H1 (cell line): ENCODE measurements at regions not wholly inside any gene's neighbourhood (a gene's known extent, or its start where the extent isn't known, plus 50 kb on each side); places are given as distances from the start of the nearest gene placed in this dataset.

ENCODE experiments used
- CTCF ChIA-PET: fragments of 300-600 bp; sonication (Branson Sonifier 250); formaldehyde crosslinking; loops from one replicate; lab custom pipeline; 2021; ENCODE audit not compliant: partially characterized antibody; lab: Charles Lee
- POLR2A ChIA-PET: fragments of 300-600 bp; sonication (Branson Sonifier 250); formaldehyde crosslinking; loops from one replicate; lab custom pipeline; 2021; ENCODE audit warnings: inconsistent platforms; ENCODE audit not compliant: partially characterized antibody; lab: Charles Lee
- DNase-seq, 2 experiments: peaks; one replicate each; pipeline versions ENCODE4 v3.0.0 to v3.0.0-alpha.2; 2010 to 2022; ENCODE audit warnings: low spot score in 2 of 2, low read depth in 1 of 2, mixed read lengths in 1 of 2
- FAIRE-seq: peaks from 2 replicates; lab custom pipeline; 2011; peaks lifted over from hg19 to GRCh38; lab: Jason Lieb, UNC
- H2AFZ ChIP-seq: 2 replicates; pipeline ENCODE4 v1.8.1; 2012; ENCODE audit warnings: low read length, inconsistent platforms
- H2AK5ac ChIP-seq: 2 replicates; pipeline ENCODE4 v1.6.1; 2013; ENCODE audit warnings: low read depth, low read length
- H2BK120ac ChIP-seq: replicated peaks from 2 replicates; pipeline ENCODE3; 2013; ENCODE audit warnings: low read depth, low read length, inconsistent platforms
- H2BK12ac ChIP-seq: 2 replicates; pipeline ENCODE4 v1.6.1; 2013; ENCODE audit warnings: low read depth, low read length
- H2BK15ac ChIP-seq: 2 replicates; pipeline ENCODE4 v1.6.1; 2013; ENCODE audit warnings: low read length
- H2BK20ac ChIP-seq: 2 replicates; pipeline ENCODE4 v1.6.1; 2013; ENCODE audit warnings: low read length
- H2BK5ac ChIP-seq: 2 replicates; pipeline ENCODE4 v1.6.1; 2013; ENCODE audit warnings: low read depth, low read length
- H3K14ac ChIP-seq: 2 replicates; pipeline ENCODE4 v1.6.1; 2013; ENCODE audit warnings: inconsistent platforms; ENCODE audit not compliant: insufficient read length
- H3K18ac ChIP-seq: 2 replicates; pipeline ENCODE4 v1.6.1; 2013; ENCODE audit warnings: low read length; ENCODE audit errors: extremely low read depth
- H3K23ac ChIP-seq: 2 replicates; pipeline ENCODE4 v1.6.1; 2013; ENCODE audit warnings: inconsistent platforms; ENCODE audit not compliant: insufficient read length
- H3K23me2 ChIP-seq: 2 replicates; pipeline ENCODE4 v1.6.1; 2013; ENCODE audit warnings: low read depth, low read length
- H3K27ac ChIP-seq: 2 replicates; pipeline ENCODE4 v1.6.1; 2011; ENCODE audit warnings: low read depth, low read length, inconsistent platforms
- H3K27me3 ChIP-seq, 4 experiments: replicated peaks in 1 of 4; 1 replicate in 1 of 4; 2 replicates in 3 of 4; pipeline versions ENCODE4 v1.6.1 to v1.8.1; 2011 to 2013; ENCODE audit warnings: low read length in 3 of 4, mild to moderate bottlenecking in 3 of 4, inconsistent platforms in 2 of 4, mixed read lengths in 2 of 4, moderate library complexity in 1 of 4; ENCODE audit not compliant: control insufficient read depth in 3 of 4, insufficient read depth in 3 of 4; ENCODE audit errors: extremely low read depth in 1 of 4
- H3K36me3 ChIP-seq, 4 experiments: 2 replicates each; pipeline versions ENCODE4 v1.6.1 to v1.8.1; 2011 to 2013; ENCODE audit warnings: mild to moderate bottlenecking in 4 of 4, low read length in 3 of 4, moderate library complexity in 2 of 4, control low read depth in 1 of 4, inconsistent platforms in 1 of 4; ENCODE audit not compliant: insufficient read depth in 4 of 4, control insufficient read depth in 2 of 4
- H3K4ac ChIP-seq: replicated peaks from 2 replicates; pipeline ENCODE3; 2013; ENCODE audit warnings: low read length, low read depth, mixed read lengths, inconsistent platforms; ENCODE audit not compliant: insufficient read length
- H3K4me1 ChIP-seq, 4 experiments: replicated peaks in 1 of 4; 1 replicate in 1 of 4; 2 replicates in 3 of 4; pipeline versions ENCODE4 v1.6.1 to v1.8.1; 2011 to 2013; ENCODE audit warnings: low read length in 3 of 4, inconsistent platforms in 2 of 4, mixed read lengths in 1 of 4; ENCODE audit not compliant: insufficient read depth in 4 of 4, control insufficient read depth in 3 of 4
- H3K4me2 ChIP-seq, 2 experiments: 2 replicates each; pipeline versions ENCODE4 v1.6.1 to v1.8.1; 2011 to 2013; ENCODE audit warnings: low read depth in 2 of 2, low read length in 2 of 2, control low read depth in 1 of 2, inconsistent platforms in 1 of 2, mild to moderate bottlenecking in 1 of 2; ENCODE audit not compliant: insufficient read depth in 1 of 2
- H3K4me3 ChIP-seq, 4 experiments: fragments of 200-600, 300-600 bp in 1 of 4; sonication (generic), shearing (Covaris generic), sonication (Bioruptor Twin) in 1 of 4; 2 replicates each; pipeline versions ENCODE4 v1.5.1 to v1.8.1; 2011 to 2016; ENCODE audit warnings: low read length in 4 of 4, low read depth in 3 of 4, control low read depth in 2 of 4, inconsistent platforms in 2 of 4, mild to moderate bottlenecking in 2 of 4, mixed read lengths in 1 of 4, moderate library complexity in 1 of 4; ENCODE audit not compliant: insufficient read depth in 2 of 4; ENCODE audit errors: extremely low read depth in 1 of 4
- H3K56ac ChIP-seq: replicated peaks from 2 replicates; pipeline ENCODE3; 2013; ENCODE audit warnings: low read depth, mild to moderate bottlenecking, mixed read lengths, low read length, inconsistent platforms; ENCODE audit not compliant: insufficient read length
- H3K79me1 ChIP-seq: 2 replicates; pipeline ENCODE4 v1.6.1; 2013; ENCODE audit warnings: low read depth, low read length, control low read depth
- H3K79me2 ChIP-seq, 2 experiments: 2 replicates each; pipeline versions ENCODE4 v1.6.1 to v1.8.1; 2012 to 2013; ENCODE audit warnings: low read length in 2 of 2, mild to moderate bottlenecking in 2 of 2, inconsistent platforms in 1 of 2; ENCODE audit not compliant: insufficient read depth in 2 of 2, control insufficient read depth in 1 of 2
- H3K9ac ChIP-seq, 4 experiments: replicated peaks in 1 of 4; 1 replicate in 1 of 4; 2 replicates in 3 of 4; pipeline versions ENCODE4 v1.6.1 to v1.8.1; 2011 to 2013; ENCODE audit warnings: low read depth in 3 of 4, low read length in 3 of 4, control low read depth in 2 of 4, mild to moderate bottlenecking in 2 of 4, moderate library complexity in 2 of 4, inconsistent platforms in 1 of 4; ENCODE audit errors: extremely low read depth in 1 of 4
- H3K9me3 ChIP-seq, 2 experiments: 2 replicates each; pipeline versions ENCODE4 v1.6.1 to v1.8.1; 2012 to 2013; ENCODE audit warnings: mild to moderate bottlenecking in 2 of 2, moderate library complexity in 2 of 2, control low read depth in 1 of 2, inconsistent platforms in 1 of 2, low read depth in 1 of 2, low read length in 1 of 2, mixed read lengths in 1 of 2; ENCODE audit not compliant: insufficient read depth in 2 of 2
- H4K20me1 ChIP-seq, 2 experiments: replicated peaks in 1 of 2; 2 replicates each; pipeline versions ENCODE3 to v1.8.1; 2011 to 2013; ENCODE audit warnings: inconsistent platforms in 2 of 2, low read length in 2 of 2, mild to moderate bottlenecking in 1 of 2; ENCODE audit not compliant: insufficient read depth in 2 of 2, control insufficient read depth in 1 of 2
- H4K5ac ChIP-seq: 2 replicates; pipeline ENCODE4 v1.6.1; 2013; ENCODE audit warnings: low read length, low read depth, mixed read lengths, inconsistent platforms; ENCODE audit not compliant: insufficient read length
- H4K8ac ChIP-seq: 2 replicates; pipeline ENCODE4 v1.8.0; 2013; ENCODE audit warnings: mild to moderate bottlenecking, moderate library complexity, low read length, inconsistent platforms; ENCODE audit not compliant: insufficient read depth; ENCODE audit errors: extremely low read depth
- H4K91ac ChIP-seq: replicated peaks from 2 replicates; pipeline ENCODE3; 2013; ENCODE audit warnings: low read length, mixed read lengths, inconsistent platforms; ENCODE audit not compliant: insufficient read length
- ATF2 ChIP-seq: IDR thresholded peaks from 2 replicates; pipeline ENCODE4 v1.6.1; 2012; ENCODE audit warnings: low read length, inconsistent platforms
- BRCA1 ChIP-seq: IDR thresholded peaks from 2 replicates; pipeline ENCODE4 v1.6.1; 2012; ENCODE audit warnings: low read depth, low read length, improper control_type of control experiment
- CBX8 ChIP-seq: fragments of 300-800, 300-1000 bp; sonication (generic); IDR thresholded peaks from 2 replicates; pipeline ENCODE4 v1.7.1; 2016; ENCODE audit warnings: low read depth, low read length, borderline replicate concordance
- FOSL1 ChIP-seq: IDR thresholded peaks from 2 replicates; pipeline ENCODE4 v1.6.1; 2011; ENCODE audit warnings: mild to moderate bottlenecking, low read depth, low read length, moderate library complexity; ENCODE audit not compliant: insufficient read depth
- GTF2F1 ChIP-seq: IDR thresholded peaks from 2 replicates; pipeline ENCODE4 v1.6.1; 2012; ENCODE audit warnings: low read depth, low read length, improper control_type of control experiment, borderline replicate concordance
- KDM4A ChIP-seq: IDR thresholded peaks from one replicate; pipeline ENCODE4 v1.7.1; 2012; ENCODE audit warnings: low read depth, mild to moderate bottlenecking, moderate library complexity, low read length, inconsistent platforms; ENCODE audit not compliant: severe bottlenecking
- KDM5A ChIP-seq: fragments of 200-600 bp; IDR thresholded peaks from 2 replicates; pipeline ENCODE4 v1.7.1; 2012; ENCODE audit warnings: mild to moderate bottlenecking, low read length, inconsistent platforms, mixed read lengths
- NRF1 ChIP-seq: IDR thresholded peaks from 2 replicates; pipeline ENCODE4 v1.6.1; 2011; ENCODE audit warnings: mild to moderate bottlenecking, low read depth, low read length, improper control_type of control experiment
- POLR2A ChIP-seq, 2 experiments: IDR thresholded peaks; 1 replicate in 1 of 2; 2 replicates in 1 of 2; pipeline ENCODE4 v1.6.1; 2011; ENCODE audit warnings: low read depth in 2 of 2, low read length in 2 of 2, mild to moderate bottlenecking in 2 of 2; ENCODE audit errors: control extremely low read depth in 1 of 2
- RAD21 ChIP-seq, 2 experiments: IDR thresholded peaks in 1 of 2; conservative IDR thresholded peaks in 1 of 2; 2 replicates each; pipeline ENCODE4 v1.6.1; 2011; ENCODE audit warnings: low read depth in 2 of 2, low read length in 2 of 2, improper control_type of control experiment in 1 of 2, inconsistent platforms in 1 of 2, mild to moderate bottlenecking in 1 of 2, moderate library complexity in 1 of 2
- SIRT6 ChIP-seq: IDR thresholded peaks from one replicate; pipeline ENCODE4 v1.7.1; 2012; ENCODE audit warnings: low read length, inconsistent platforms
- SP1 ChIP-seq: IDR thresholded peaks from 2 replicates; pipeline ENCODE4 v1.6.1; 2011; ENCODE audit warnings: low read depth, low read length
- TAF7 ChIP-seq: optimal IDR thresholded peaks from 2 replicates; pipeline ENCODE3; 2011; ENCODE audit warnings: low read depth, mild to moderate bottlenecking, inconsistent platforms, low read length, moderate library complexity, borderline replicate concordance
- WGBS, 2 experiments: shearing (Covaris generic) in 1 of 2; methylation state at CpG; one replicate each; pipeline versions ENCODE4 v1.1.6 to v1.1.7; 2013 to 2015; ENCODE audit warnings: low lambda C conversion rate in 2 of 2, mixed read lengths in 2 of 2, inconsistent platforms in 1 of 2, low coverage in 1 of 2, missing lambda C conversion rate in 1 of 2; ENCODE audit not compliant: insufficient replicate concordance in 2 of 2, insufficient coverage in 1 of 2, insufficient read length in 1 of 2; ENCODE audit errors: extremely low coverage in 1 of 2, missing lambda C conversion rate in 1 of 2; 5-methylcytosine and 5-hydroxymethylcytosine counted together

GRCh38 chrX:77389891-77390290, 57.3 kb upstream of the FGF16 start:
- no peak for FAIRE-seq
- CTCF ChIA-PET = interaction anchor here (1.2 kb wide), 1 partner anchor 8 kb away, joined by 3 read pairs; no protein-coding TSS in a partner anchor
- no peak overlapping the region for H3K18ac ChIP-seq
- H4K20me1 ChIP-seq = no peaks in the 10 kb centered on the region
- no peak overlapping the region for H3K4ac ChIP-seq
- H2BK5ac ChIP-seq = no peak overlapping the region
- no peak for DNase-seq
- H3K4me3 ChIP-seq = no peak overlapping the region
- H2AFZ ChIP-seq = no peak overlapping the region
- H3K23me2 ChIP-seq = no peaks in the 10 kb centered on the region
- H2BK12ac ChIP-seq = no peak overlapping the region
- H4K5ac ChIP-seq = no peak overlapping the region
- no peak overlapping the region for H3K4me2 ChIP-seq
- no peak overlapping the region for H3K23ac ChIP-seq
- H2AK5ac ChIP-seq = no peak overlapping the region
- no peak overlapping the region for H3K56ac ChIP-seq
- no peak overlapping the region for H2BK20ac ChIP-seq
- H3K36me3 ChIP-seq = no peaks in the 10 kb centered on the region
- no peak overlapping the region for H4K8ac ChIP-seq
- no peaks in the 10 kb centered on the region for H3K4me1 ChIP-seq
- no peaks in the 10 kb centered on the region for H3K9me3 ChIP-seq
- no peak overlapping the region for H3K9ac ChIP-seq
- H3K79me1 ChIP-seq = no peaks in the 10 kb centered on the region
- H2BK120ac ChIP-seq = no peak overlapping the region
- H2BK15ac ChIP-seq = no peak overlapping the region
- no peaks in the 10 kb centered on the region for H3K27me3 ChIP-seq
- WGBS, 2 experiments = 92% methylated on average over 2 of the region's 2 CpGs; no CpG with 5 or more reads in 1 of the 2 experiments
- no peaks in the 10 kb centered on the region for H3K79me2 ChIP-seq
- H4K91ac ChIP-seq = no peak overlapping the region
- POLR2A ChIA-PET = no interaction called here
- no peak overlapping the region for H3K14ac ChIP-seq
- TF ChIP-seq TAF7 (no peak), ATF2 (no peak), RAD21 (IDR thresholded peaks at IDR 0.05 in 1 of 2, conservative IDR thresholded peaks at IDR 0.05 in 1 of 2; ENCODE audit: low read depth in 2 of 2, low read length in 2 of 2) (no peak), BRCA1 (no peak), SP1 (no peak), NRF1 (no peak), POLR2A (IDR thresholded peaks at IDR 0.05; ENCODE audit: control extremely low read depth in 1 of 2, low read depth in 2 of 2, low read length in 2 of 2) (no peak), KDM4A (no peak), FOSL1 (no peak), SIRT6 (no peak), GTF2F1 (no peak), CBX8 (no peak), KDM5A (no peak)
- H3K27ac ChIP-seq = no peak overlapping the region
